Coronary artery (tissue), 2 donors: ENCODE measurements at regions not wholly inside any gene's neighbourhood (a gene's known extent, or its start where the extent isn't known, plus 50 kb on each side); places are given as distances from the start of the nearest gene placed in this dataset.

Experiments used
- DNase-seq: peaks from one replicate; pipeline ENCODE4 v3.0.0-alpha.2; 2017; ENCODE audit warnings: low spot score
- H3K27ac ChIP-seq, 2 donors: fragments of 200-600 bp; sonication (generic); one replicate each; pipeline ENCODE4 v1.5.1; 2016 to 2019
- H3K4me3 ChIP-seq: fragments of 200-600 bp; sonication (generic); 2 replicates; pipeline ENCODE4 v1.5.1; 2016; ENCODE audit warnings: mild to moderate bottlenecking, moderate library complexity
- CTCF ChIP-seq: fragments of 200-600 bp; sonication (generic); IDR thresholded peaks from one replicate; pipeline ENCODE4 v1.5.1; 2019; ENCODE audit warnings: antibody characterized with exemption

- no peak for TF ChIP-seq CTCF
- H3K27ac ChIP-seq = no peak overlapping the region
- DNase-seq = no peak
- H3K4me3 ChIP-seq = no peak overlapping the region
Measured at GRCh38 chr6:115663681-115664080, 397.0 kb downstream of the FRK start.

- DNase-seq = no peak
- no peak for TF ChIP-seq CTCF
- H3K27ac ChIP-seq = no peak overlapping the region
- H3K4me3 ChIP-seq = no peak overlapping the region
Measured at GRCh38 chr6:115643762-115644161, 416.9 kb downstream of the FRK start.

GRCh38 chr6:115634887-115635286 lies 425.8 kb downstream of the FRK start:
- TF ChIP-seq CTCF = no peak
- Histone ChIP-seq H3K4me3 (no peak overlapping the region), H3K27ac (no peak overlapping the region)
- no peak for DNase-seq

- no peak overlapping the region for H3K27ac ChIP-seq
- H3K4me3 ChIP-seq = no peak overlapping the region
- no peak for TF ChIP-seq CTCF
- DNase-seq = no peak
Measured at GRCh38 chr6:115634131-115634530, 426.6 kb downstream of the FRK start.

- no peak for DNase-seq
- Histone ChIP-seq H3K4me3 (no peak overlapping the region), H3K27ac (no peak overlapping the region)
- no peak for TF ChIP-seq CTCF
Measured at GRCh38 chr6:115631028-115631427, 429.7 kb downstream of the FRK start.

GRCh38 chr6:115630424-115631024 lies 430.2 kb downstream of the FRK start:
- no peak for DNase-seq
- Histone ChIP-seq H3K4me3 (no peak overlapping the region), H3K27ac (no peak overlapping the region)
- TF ChIP-seq CTCF = no peak

- Histone ChIP-seq H3K4me3 (no peak overlapping the region), H3K27ac (no peak overlapping the region)
- no peak for DNase-seq
- TF ChIP-seq CTCF = no peak
Measured at GRCh38 chr6:115629415-115629814, 431.3 kb downstream of the FRK start.
